Spleen (tissue), 7 donors: ENCODE measurements at regions not wholly inside any gene's neighbourhood (a gene's known extent, or its start where the extent isn't known, plus 50 kb on each side); places are given as distances from the start of the nearest gene placed in this dataset.

Source experiments
- CTCF ChIP-seq, 11 experiments: fragments of 200-600 bp in 7 of 11; fragments of 450-650 bp in 4 of 11; sonication (generic) in 4 of 11; IDR thresholded peaks in 8 of 11; conservative IDR thresholded peaks in 3 of 11; 1 replicate in 7 of 11; 2 replicates in 4 of 11; pipeline versions ENCODE4 v1.4.0 to v1.8.0; 2016 to 2021; ENCODE audit warnings: antibody characterized with exemption in 11 of 11, inconsistent platforms in 4 of 11, mild to moderate bottlenecking in 1 of 11
- POLR2A ChIP-seq, 3 donors: fragments of 450-650 bp; IDR thresholded peaks; one replicate each; pipeline ENCODE4 v1.5.1; 2017; ENCODE audit warnings: antibody characterized with exemption in 3 of 3, mild to moderate bottlenecking in 1 of 3
- POLR2AphosphoS5 ChIP-seq, 3 donors: sonication (generic); formaldehyde crosslinking; IDR thresholded peaks; one replicate each; pipeline ENCODE4 v1.5.1; 2017; ENCODE audit warnings: antibody characterized with exemption in 3 of 3
- donor health status: DM: no; HTN: no; CAD: no; lungs with moderate emphysema.
- donor health status: DM: no; HTN: no; CAD: no.
- donor health status: DM: no; HTN: no; CAD: no.

DNA sequence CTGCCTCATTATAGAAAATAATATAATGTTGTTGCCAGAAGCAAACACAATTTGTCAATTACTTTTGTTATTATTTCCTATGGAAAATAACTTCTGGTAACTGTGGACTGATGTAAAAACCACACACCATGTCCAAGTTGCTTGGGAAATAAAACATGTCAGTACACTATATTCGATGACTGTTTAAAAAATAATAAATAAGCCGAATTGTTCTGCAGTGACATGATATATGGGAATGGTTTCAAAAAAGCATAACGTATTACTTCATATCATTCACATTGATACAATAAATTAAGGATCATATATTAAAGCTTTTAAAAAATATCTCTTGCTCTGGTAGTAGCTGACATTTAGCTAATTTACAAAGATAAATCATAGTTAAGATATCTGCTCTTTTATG, 2062.1 kb downstream of the PCDH9 start:
- no peak for TF ChIP-seq CTCF (IDR thresholded peaks at IDR 0.05 in 8 of 11, conservative IDR thresholded peaks at IDR 0.05 in 3 of 11)
- TF ChIP-seq POLR2A (IDR thresholded peaks at IDR 0.05) = no peak
- no peak for TF ChIP-seq POLR2AphosphoS5 (IDR thresholded peaks at IDR 0.05)
